HuH-7.5 (cell line): ENCODE measurements at regions not wholly inside any gene's neighbourhood (a gene's known extent, or its start where the extent isn't known, plus 50 kb on each side); places are given as distances from the start of the nearest gene placed in this dataset.
"Not testable (repeated sequence)": the region's sequence is repeated elsewhere in the genome, so short reads cannot be mapped to it uniquely, and the experiment has no call there.

Experiments
- DNase-seq: peaks from one replicate; pipeline ENCODE4 v3.0.0; 2011; ENCODE audit warnings: low spot score

GRCh38 chr12:127469331-127469730 lies 797.6 kb upstream of the TMEM132C start:
- no peak for DNase-seq

- DNase-seq, result no peak
These were observed 793.2 kb upstream of the TMEM132C start for GRCh38 chr12:127473766-127474165.

- DNase-seq, result no peak
These were observed 787.7 kb upstream of the TMEM132C start for GRCh38 chr12:127479256-127479655.

DNA sequence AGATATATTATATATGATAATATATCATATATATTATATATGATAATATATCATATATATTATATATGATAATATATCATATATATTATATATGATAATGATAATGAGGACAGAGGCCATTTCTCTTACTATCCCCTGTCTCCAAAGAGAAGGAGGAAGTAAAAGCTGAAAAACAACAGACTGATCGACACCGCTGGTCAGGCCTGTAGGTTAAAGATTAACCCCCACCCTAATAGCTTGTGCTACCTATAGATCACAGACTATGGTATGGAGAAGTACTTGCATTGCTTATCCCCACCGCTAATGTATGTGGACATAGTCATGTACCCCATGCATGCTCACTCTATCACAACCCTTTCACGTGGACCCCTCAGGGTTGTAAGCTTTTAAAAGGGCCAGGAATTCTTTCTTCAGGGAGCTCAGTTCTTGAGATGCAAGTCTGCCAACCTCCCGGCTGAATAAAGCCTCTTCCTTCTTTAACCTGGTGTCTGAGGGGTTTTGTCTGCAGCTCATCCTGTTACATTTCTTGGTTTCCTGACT lies 786.1 kb upstream of the TMEM132C start:
- DNase-seq, result no peak

GRCh38 chr12:127482950-127483349 lies 784.0 kb upstream of the TMEM132C start:
- no peak for DNase-seq

GRCh38 chr12:127485528-127485927 lies 781.4 kb upstream of the TMEM132C start:
- DNase-seq, result no peak

- DNase-seq, result no peak
These were observed 779.9 kb upstream of the TMEM132C start for GRCh38 chr12:127487031-127487430.

GRCh38 chr12:127489061-127489460 lies 777.9 kb upstream of the TMEM132C start:
- DNase-seq, result no peak

GRCh38 chr12:127494961-127495915 lies 771.7 kb upstream of the TMEM132C start:
- DNase-seq, result no peak

DNA sequence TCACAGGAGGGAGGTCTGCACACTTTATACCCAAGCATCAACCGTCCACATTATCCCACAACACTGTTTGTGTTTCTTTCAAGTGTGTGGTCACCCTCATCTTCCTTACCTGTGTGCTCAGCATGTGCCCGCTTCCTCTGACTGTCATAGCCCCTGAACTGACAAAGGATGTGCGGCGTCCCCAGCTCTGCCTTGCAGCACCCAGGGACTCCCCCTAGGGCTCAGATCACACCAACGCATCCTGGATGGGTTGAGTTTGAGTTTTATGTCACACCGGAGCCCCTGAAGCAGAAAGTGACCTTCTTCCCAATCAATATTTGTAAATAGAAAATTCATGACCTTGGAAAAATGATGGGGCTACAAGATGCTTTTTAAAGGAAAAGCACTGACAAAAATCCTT lies 770.7 kb upstream of the TMEM132C start:
- no peak for DNase-seq

DNA sequence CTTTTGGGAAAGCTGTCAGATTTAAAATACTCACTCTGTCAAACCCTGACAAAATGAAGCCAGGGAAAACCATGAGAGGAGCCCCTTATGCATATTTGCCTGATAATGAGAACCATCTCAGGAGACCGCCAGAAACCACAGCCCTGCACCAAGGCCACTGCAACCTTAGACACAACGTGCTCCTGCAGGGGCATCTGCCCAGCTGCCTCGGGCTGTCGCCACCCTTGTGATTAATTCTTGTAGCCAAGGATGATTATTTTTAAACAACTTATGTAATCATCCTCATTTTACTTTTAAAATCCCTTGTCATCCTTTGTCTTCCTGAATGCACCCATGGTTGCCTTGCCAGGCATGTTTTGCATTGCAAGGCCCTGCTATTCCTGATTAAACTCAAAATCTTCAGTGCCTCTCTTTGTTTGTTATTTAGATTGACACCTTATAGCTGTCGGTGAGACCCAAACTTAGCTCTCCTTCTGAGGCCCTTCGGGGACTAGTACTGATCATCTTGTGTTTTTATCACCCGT lies 766.4 kb upstream of the TMEM132C start:
- no peak for DNase-seq

- DNase-seq, result no peak
These were observed 765.1 kb upstream of the TMEM132C start for GRCh38 chr12:127501916-127502315.

DNA sequence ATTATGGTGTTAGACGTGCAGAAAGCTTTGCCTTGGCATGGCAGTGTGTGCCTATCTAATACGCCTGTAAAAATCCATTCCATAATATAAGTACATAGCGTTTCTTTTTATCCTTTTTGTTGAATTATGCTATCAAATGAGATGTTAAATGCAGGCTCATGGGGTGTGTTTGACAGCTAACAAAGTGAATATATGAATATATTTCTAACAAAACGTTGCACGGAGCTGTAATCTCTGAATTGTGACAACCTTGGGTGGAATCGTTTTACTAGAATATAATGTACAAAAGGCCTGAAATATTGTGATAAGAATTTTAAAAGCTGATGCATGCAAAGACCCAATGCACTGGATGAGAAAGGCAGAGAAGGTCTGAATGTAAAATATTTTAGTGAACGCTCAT lies 763.7 kb upstream of the TMEM132C start:
- no peak for DNase-seq

GRCh38 chr12:127503996-127504395 lies 763.0 kb upstream of the TMEM132C start:
- DNase-seq, result not testable (repeated sequence)

DNA sequence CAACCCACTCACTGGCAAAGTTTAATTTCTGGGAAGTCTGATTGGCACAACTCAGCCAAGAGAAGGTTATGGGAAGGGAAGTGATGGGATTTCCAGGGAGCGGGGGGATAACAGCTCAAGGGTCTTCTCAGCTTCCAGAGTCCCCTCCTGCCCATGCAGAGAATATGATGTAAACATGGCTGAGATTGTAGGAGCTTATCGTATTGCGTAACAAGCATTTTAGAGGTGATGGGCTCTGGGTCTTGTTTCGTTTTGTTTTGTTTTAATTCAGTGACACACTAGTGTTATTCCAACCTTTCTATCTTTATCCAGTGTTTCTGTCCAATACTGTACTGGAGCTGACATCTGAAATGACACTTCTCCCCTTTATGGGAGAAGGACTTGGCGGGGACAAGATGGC lies 762.1 kb upstream of the TMEM132C start:
- no peak for DNase-seq

- DNase-seq, result no peak
These were observed 759.6 kb upstream of the TMEM132C start for GRCh38 chr12:127507341-127507740.

GRCh38 chr12:127509066-127509778 lies 757.7 kb upstream of the TMEM132C start:
- no peak for DNase-seq

GRCh38 chr12:127515941-127516340 lies 751.0 kb upstream of the TMEM132C start:
- DNase-seq, result no peak

- DNase-seq, result no peak
These were observed 750.5 kb upstream of the TMEM132C start for GRCh38 chr12:127516467-127516866.

DNA sequence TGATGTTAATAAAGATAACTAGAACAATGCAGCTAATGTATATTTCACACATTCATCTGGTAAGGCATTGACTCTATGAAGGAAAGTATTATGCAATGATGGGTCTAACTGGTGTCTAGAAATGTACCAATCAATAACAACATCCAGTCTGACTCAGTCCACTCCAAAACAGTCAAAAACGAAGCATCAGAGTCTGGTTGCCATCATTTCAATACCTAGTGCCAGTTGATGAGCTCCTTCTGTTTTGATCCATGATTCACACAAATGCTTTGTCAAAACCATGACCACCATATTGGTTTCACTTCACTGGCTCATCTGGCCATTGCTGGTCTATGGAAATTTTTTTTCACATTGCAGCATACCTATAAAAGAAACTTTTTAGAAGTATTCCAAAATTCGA lies 747.2 kb upstream of the TMEM132C start:
- DNase-seq, result no peak

DNA sequence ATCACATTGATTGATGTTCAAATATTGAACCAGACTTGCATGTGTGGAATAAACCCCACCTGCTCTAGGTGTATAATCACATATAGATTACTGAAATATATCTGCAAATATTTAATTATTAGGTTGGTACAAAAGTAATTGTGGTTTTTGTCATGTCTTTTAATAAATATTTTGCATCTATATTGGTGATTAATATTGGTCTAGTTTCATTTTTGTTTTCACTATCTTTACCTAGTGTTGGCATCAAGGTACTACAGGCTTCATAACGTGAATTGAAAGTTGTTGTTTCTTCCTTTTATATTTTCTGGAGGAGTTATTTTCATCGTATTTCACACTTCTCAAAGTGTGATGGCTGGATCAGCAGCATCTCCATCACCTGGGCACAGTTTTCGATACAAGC lies 740.0 kb upstream of the TMEM132C start:
- no peak for DNase-seq

- DNase-seq, result no peak
These were observed 738.4 kb upstream of the TMEM132C start for GRCh38 chr12:127528551-127528950.

- no peak for DNase-seq
These were observed 735.4 kb upstream of the TMEM132C start for GRCh38 chr12:127531542-127531941.
